ENCODE measurements at regions not wholly inside any gene's neighbourhood (a gene's known extent, or its start where the extent isn't known, plus 50 kb on each side); places are given as distances from the start of the nearest gene placed in this dataset.

- Histone ChIP-seq H3K4me2 (ENCODE audit: low read length) (no peak overlapping the region), H3K36me3 (ENCODE audit: control insufficient read depth in 1 of 2, insufficient read depth in 2 of 2, low read length in 2 of 2) (no peaks in the 10 kb centered on the region), H3K9me3 (ENCODE audit: control insufficient read depth in 1 of 2, insufficient read depth in 1 of 2, low read depth in 1 of 2, low read length in 2 of 2) (no peaks in the 10 kb centered on the region), H3K4me1 (ENCODE audit: control insufficient read depth in 1 of 2, insufficient read depth in 2 of 2, low read length in 2 of 2) (no peaks in the 10 kb centered on the region), H3K9me2 (ENCODE audit: insufficient read depth) (no peaks in the 10 kb centered on the region), H4K20me1 (ENCODE audit: insufficient read depth) (no peaks in the 10 kb centered on the region), H3K9ac (ENCODE audit: low read length) (no peak overlapping the region), H3K27ac (ENCODE audit: low read depth, low read length) (no peak overlapping the region), H2AFZ (ENCODE audit: low read depth, low read length, poor library complexity, severe bottlenecking) (no peak overlapping the region), H3K27me3 (ENCODE audit: insufficient read depth, low read length) (no peaks in the 10 kb centered on the region), H3K4me3 (replicated peaks in 1 of 2; ENCODE audit: low read depth in 1 of 2, low read length in 2 of 2) (no peak overlapping the region), H3K79me2 (ENCODE audit: insufficient read depth, low read length) (no peaks in the 10 kb centered on the region)
- ChIA-PET CTCF (no interaction called here), RAD21 (ENCODE audit: low non-redundant PET in 1 of 2, low total read pairs in 2 of 2, uncharacterized antibody in 2 of 2, unreplicated experiment in 2 of 2) (no interaction called here), POLR2A (no interaction called here)
- DNase-seq (ENCODE audit: low read depth, low spot score) (no peak), ATAC-seq (no peak)
- intact Hi-C loops (cut with micrococcal nuclease), result no loop called here
- TF ChIP-seq SP1 (IDR thresholded peaks at IDR 0.05; ENCODE audit: low read depth) (no peak), RAD21 (IDR thresholded peaks at IDR 0.05; ENCODE audit: low read depth) (no peak), FOSL1 (IDR thresholded peaks at IDR 0.05; ENCODE audit: low read depth) (no peak), ZBTB33 (IDR thresholded peaks at IDR 0.05; ENCODE audit: extremely low read depth, insufficient replicate concordance, low read length) (no peak), SIN3A (IDR thresholded peaks at IDR 0.05; ENCODE audit: low read depth) (no peak), REST (IDR thresholded peaks at IDR 0.05; ENCODE audit: low read depth) (no peak), CEBPB (IDR thresholded peaks at IDR 0.05; ENCODE audit: low read depth) (no peak)
- no TSS peak for BruUV-seq (replicated peaks)
Measured at GRCh38 chr18:2258954-2259353, 312.4 kb downstream of the METTL4 start.
